Cardiac fibroblast (primary cell): ENCODE measurements at regions not wholly inside any gene's neighbourhood (a gene's known extent, or its start where the extent isn't known, plus 50 kb on each side); places are given as distances from the start of the nearest gene placed in this dataset.

ENCODE experiments used
- DNase-seq, 2 donors: peaks; one replicate each; pipeline versions ENCODE4 v3.0.0 to v3.0.0-alpha.2; 2010; ENCODE audit warnings: low read depth in 2 of 2
- H3K4me3 ChIP-seq, 2 donors: replicated peaks in 1 of 2; 1 replicate in 1 of 2; 2 replicates in 1 of 2; pipeline ENCODE4 v1.5.1; 2011; ENCODE audit warnings: low read depth in 2 of 2, low read length in 2 of 2, mild to moderate bottlenecking in 2 of 2, moderate library complexity in 1 of 2
- CTCF ChIP-seq: IDR thresholded peaks from one replicate; pipeline ENCODE4 v1.5.1; 2011; ENCODE audit warnings: low read depth, mild to moderate bottlenecking, low read length, inconsistent platforms

DNA sequence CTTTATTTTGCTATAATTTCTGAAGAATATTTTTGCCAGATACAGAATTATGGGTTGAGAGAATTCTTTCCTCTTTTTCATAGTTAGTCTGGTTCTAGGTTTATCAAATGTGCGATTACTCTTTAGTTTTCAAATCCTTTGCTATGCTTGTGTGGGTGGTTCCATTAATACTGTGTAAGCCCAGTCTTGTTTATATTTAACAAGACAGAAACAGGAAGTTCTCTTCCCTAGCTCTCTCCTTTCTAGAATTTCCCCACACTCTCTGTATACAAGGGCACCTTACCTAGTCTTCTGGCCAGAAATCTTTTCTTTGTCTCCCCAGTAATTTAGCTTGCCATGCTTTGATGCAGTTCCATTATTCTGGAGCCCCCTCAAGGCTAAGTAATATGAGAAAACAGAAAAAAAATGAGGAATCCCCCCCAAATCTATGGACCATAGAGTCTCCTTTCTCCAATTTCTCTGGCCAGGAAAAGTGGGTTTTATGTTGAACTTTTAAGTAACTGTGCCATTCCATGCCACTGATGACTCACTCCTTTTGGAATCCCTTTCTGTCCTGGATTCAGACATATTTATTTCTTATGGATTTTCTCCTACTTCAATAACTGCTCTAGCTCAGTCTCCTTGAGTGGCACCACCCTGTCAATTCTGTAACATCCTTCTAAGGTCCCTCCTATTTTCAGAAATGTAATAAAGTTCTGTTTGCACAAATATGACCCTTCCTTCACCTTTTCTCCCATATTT, 1714.1 kb downstream of the EFNA5 start:
- no peak overlapping the region for H3K4me3 ChIP-seq
- peak; percentile 24 to 36 for DNase-seq
- TF ChIP-seq CTCF = no peak

GRCh38 chr5:105954341-105954740, 1716.4 kb downstream of the EFNA5 start:
- no peak overlapping the region for H3K4me3 ChIP-seq
- no peak for TF ChIP-seq CTCF
- peak in 1 of 2 donors; percentile 9 for DNase-seq

DNA sequence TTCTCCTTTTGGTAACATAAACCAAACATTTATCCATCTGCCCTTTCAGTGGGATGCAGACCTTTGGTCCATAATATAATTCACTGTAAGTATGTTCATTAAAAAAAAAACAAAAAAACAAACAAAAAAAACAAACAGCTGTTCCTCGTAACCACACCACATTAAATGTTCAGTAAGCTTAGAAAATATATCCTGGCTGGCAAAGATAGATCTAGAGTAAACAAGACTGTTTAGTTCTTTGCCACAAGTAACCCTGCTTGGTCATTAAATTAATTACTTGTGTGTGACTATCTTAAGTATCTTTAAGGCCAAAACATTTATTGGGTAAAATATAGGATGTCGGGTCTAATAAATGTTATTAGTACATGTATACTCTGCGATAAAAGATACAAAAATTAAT, 1717.1 kb downstream of the EFNA5 start:
- TF ChIP-seq CTCF = no peak
- no peak overlapping the region for H3K4me3 ChIP-seq

DNA sequence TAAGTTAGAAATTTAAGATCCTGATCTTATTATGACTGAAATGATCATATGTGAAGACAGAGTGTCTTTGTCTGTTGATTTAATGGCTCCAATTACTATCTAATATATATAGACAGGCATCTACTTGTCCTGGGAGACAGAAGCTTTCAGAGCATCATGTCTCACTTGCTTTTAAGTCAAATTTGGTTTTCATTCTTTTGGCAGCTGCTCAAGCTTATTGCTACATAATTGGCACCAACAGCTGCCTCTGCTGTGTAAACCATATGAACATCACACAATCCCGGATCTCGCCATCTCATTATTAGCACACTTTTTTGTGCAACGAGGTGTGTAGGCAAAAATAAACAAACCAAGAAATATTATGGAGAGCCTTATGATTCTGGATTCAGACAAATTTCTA, 1717.9 kb downstream of the EFNA5 start:
- no peak for TF ChIP-seq CTCF
- peak; percentile 62 to 68 for DNase-seq
- H3K4me3 ChIP-seq = no peak overlapping the region

More for the DNA sequence above, 1717.1 kb downstream of the EFNA5 start:
- DNase-seq = no peak

DNA sequence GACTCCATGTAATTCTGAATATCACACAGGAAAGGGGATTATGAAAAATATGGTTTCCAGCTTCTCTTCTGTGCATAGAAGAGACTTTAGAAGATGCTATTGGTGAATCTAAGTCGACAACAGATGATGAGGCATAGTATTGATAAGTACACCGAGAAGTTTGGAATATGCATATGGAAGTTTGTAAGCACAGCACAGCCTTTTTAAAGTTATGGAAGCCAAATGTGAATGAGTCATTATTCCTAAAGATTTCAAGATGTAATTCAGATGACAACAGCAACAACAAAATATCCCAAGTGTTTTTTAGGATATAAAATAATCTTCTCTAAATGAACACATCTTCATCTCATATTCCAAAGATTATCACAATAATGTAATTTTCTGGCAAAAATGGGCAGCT, 1723.3 kb downstream of the EFNA5 start:
- no peak for TF ChIP-seq CTCF
- no peak for DNase-seq
- no peak overlapping the region for H3K4me3 ChIP-seq

- no peak for DNase-seq
- no peak overlapping the region for H3K4me3 ChIP-seq
- TF ChIP-seq CTCF = no peak
Measured at GRCh38 chr5:105945203-105945972, 1725.3 kb downstream of the EFNA5 start.
